AG09309 (cell line): ENCODE measurements at regions not wholly inside any gene's neighbourhood (a gene's known extent, or its start where the extent isn't known, plus 50 kb on each side); places are given as distances from the start of the nearest gene placed in this dataset.

Source experiments
- DNase-seq: peaks from one replicate; pipeline ENCODE4 v3.0.0-alpha.2; 2010; ENCODE audit warnings: low read depth
- H3K4me3 ChIP-seq: 2 replicates; pipeline ENCODE4 v1.5.1; 2011; ENCODE audit warnings: mild to moderate bottlenecking, low read depth, low read length, moderate library complexity; ENCODE audit not compliant: control insufficient read depth
- TF ChIP-seq, protein P1 (sequence below): IDR thresholded peaks from 2 replicates; pipeline ENCODE4 v1.5.1; 2011; ENCODE audit warnings: mild to moderate bottlenecking, low read depth, low read length, inconsistent platforms; ENCODE audit not compliant: insufficient read depth, control insufficient read depth; ENCODE audit errors: missing control alignments

DNA sequence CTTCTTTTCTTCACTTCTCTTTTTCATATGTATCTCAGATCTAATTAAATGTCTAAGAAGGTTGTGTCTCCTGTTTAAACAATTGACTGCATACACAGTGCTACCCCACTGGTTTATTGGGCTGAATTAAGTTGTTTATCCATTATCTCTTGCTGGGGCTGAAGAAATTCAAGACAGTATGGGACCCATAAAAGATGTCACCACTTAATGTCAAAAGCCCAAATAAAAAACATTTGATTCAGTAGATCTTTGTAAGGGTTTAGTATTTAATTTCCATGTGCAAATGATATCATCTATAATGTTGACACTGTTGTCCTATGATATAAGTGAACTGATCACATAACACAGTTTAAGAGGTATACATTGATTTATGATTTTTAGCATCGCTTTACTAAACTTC lies 1431.9 kb upstream of the PCDH20 start:
- TF ChIP-seq, protein P1, sequence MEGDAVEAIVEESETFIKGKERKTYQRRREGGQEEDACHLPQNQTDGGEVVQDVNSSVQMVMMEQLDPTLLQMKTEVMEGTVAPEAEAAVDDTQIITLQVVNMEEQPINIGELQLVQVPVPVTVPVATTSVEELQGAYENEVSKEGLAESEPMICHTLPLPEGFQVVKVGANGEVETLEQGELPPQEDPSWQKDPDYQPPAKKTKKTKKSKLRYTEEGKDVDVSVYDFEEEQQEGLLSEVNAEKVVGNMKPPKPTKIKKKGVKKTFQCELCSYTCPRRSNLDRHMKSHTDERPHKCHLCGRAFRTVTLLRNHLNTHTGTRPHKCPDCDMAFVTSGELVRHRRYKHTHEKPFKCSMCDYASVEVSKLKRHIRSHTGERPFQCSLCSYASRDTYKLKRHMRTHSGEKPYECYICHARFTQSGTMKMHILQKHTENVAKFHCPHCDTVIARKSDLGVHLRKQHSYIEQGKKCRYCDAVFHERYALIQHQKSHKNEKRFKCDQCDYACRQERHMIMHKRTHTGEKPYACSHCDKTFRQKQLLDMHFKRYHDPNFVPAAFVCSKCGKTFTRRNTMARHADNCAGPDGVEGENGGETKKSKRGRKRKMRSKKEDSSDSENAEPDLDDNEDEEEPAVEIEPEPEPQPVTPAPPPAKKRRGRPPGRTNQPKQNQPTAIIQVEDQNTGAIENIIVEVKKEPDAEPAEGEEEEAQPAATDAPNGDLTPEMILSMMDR = no peak
- no peak for DNase-seq
- no peak overlapping the region for H3K4me3 ChIP-seq

DNA sequence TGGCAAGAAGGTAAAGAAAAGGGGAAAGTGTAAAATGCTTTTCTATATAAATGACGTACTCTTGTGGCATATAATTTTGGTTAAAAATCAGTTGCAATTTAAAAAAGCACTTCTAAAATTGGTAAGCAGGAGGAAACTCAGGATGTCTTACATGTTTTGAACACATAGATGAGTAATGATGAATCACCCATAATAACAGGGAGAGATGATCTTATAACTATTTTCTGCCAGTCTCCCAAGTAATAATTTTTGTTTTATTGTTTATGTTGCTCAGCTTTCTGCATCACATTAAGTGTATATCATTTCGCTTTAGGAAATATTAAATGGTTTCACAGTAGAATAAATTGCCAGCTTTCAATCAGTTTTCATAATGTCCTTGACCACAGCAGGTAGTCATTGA lies 1430.7 kb upstream of the PCDH20 start:
- TF ChIP-seq, protein P1 = no peak
- no peak for DNase-seq
- no peak overlapping the region for H3K4me3 ChIP-seq

DNA sequence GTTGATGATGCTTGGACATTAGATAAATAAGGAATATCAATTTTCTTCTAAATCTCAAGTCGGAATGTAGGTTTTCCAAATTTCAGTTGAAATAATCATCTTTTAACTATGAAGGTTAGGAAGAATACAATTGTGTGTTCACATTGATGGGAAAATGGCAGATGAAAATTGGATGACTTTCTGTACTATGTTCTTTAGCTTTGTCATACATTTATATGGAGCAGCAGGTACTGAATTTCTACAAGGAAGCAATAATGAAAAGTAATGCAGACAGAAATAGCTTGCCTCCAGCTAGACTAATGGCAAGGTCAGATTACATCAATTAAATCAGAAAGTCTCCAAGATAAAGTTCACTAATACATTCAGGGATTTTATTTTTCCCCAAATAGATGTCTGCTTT lies 1423.7 kb upstream of the PCDH20 start:
- no peak overlapping the region for H3K4me3 ChIP-seq
- no peak for DNase-seq
- TF ChIP-seq, protein P1 = no peak

DNA sequence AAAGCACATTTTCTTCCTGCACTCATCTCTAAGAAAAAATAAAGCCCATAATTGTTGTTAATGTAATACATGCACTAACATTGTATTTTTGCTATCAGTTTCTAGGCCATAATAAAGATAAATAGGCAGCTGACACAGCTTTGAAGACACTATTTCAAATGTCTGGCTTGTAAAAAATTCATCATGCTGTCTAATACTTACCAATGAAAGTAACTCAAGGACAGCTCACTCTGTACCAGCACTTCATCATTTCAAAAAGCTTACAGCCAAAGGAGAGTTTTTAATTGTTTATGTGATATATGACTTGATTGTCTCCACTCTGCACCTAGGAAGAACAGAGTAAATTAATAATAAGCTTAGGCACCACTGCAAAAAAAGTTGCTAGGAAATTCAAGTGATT lies 1423.3 kb upstream of the PCDH20 start:
- no peak for DNase-seq
- TF ChIP-seq, protein P1 = no peak
- H3K4me3 ChIP-seq = no peak overlapping the region

DNA sequence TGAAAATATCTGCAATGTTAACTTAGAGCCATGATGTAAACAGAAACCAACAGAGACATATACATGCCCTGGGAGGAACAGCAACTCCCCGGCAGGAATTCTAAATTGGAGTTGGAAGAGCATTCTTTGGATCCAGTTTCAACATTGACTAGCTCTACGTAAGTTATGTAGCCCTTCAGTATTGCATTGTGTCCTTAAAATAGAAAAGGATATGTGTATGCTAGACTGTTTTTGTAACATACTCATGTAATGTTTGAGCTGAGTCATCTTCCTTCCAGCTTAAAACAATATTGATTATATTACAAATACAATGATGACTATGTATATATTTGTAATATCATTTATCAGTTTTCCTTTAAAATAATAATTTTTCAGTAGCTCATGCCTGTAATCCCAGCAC lies 1422.2 kb upstream of the PCDH20 start:
- no peak overlapping the region for H3K4me3 ChIP-seq
- TF ChIP-seq, protein P1 = no peak
- DNase-seq = no peak

DNA sequence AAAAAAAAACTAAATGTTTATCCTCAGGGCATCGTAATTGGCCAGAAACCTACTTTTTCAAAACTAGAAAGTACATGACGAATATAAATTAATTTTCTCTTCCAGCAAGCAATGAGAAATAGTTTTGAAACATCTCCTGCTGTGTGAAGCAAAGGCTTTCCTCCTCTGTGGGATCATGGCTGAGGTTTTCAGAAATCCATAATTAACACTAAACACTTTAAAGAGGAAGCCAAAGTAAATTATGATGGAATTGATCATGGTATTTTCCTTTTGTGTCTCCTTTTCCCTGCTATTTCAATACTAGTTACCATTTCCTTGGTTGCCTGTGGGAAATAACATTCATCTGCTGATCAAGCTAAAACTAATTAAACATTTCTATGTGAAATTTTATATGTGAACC lies 1413.8 kb upstream of the PCDH20 start:
- DNase-seq = no peak
- no peak overlapping the region for H3K4me3 ChIP-seq
- TF ChIP-seq, protein P1 = no peak

DNA sequence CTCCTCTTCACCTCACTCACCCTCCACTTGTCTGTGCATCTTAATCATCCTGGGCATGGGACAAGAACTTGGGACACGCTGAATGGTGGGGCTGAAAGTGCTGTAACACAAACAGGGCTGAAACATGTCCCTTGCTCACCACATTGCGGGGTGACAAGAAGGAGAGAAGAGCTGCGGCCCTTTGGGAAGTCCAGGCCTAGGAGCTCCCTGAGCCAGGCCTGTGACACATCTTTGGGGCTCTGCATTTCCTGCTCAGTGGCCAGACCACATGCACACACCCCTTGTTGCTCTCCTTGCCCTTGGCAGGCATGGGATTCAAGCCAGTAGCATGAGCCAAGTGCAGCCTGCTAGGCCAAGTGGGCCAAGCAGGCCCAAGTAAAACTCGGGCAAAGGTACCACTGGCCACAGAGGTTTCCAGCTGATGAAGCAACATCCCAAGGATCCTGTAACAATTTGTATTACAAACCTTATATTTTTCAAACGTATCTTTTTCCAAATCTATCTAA lies 1384.3 kb upstream of the PCDH20 start:
- no peak for DNase-seq
- H3K4me3 ChIP-seq = no peak overlapping the region
- TF ChIP-seq, protein P1 = no peak
